HTR-8/SVneo (cell line): ENCODE measurements at regions not wholly inside any gene's neighbourhood (a gene's known extent, or its start where the extent isn't known, plus 50 kb on each side); places are given as distances from the start of the nearest gene placed in this dataset.
"Not testable (repeated sequence)": the region's sequence is repeated elsewhere in the genome, so short reads cannot be mapped to it uniquely, and the experiment has no call there.

Source experiments
- DNase-seq: peaks from one replicate; pipeline ENCODE4 v3.0.0; 2011; ENCODE audit warnings: low spot score, mixed read lengths; ENCODE audit not compliant: insufficient read length
- FAIRE-seq: peaks from 2 replicates; lab custom pipeline; 2011; peaks lifted over from hg19 to GRCh38; lab: Jason Lieb, UNC

DNA sequence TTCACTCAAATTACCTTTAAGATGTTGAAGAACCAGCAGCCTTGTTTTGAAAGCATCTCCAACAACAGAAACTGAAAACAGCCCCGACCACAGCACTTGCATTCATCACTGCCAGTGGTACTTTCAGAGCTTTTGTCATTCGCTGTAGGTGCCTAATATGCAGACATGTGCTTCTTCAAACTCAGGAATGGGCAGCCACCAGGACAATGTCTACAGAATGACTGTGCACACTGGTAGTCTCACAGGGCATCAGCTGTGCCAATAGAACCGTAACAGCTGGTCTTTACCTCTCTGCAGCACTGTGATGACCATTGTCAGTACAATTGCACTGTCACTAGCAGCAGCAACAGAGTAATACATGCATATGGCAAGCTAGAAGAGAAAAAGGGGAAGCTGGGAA is 1149.7 kb downstream of the STPG2 start:
- no peak for DNase-seq
- FAIRE-seq: no peak

GRCh38 chr4:97003715-97004114 is 1139.6 kb downstream of the STPG2 start:
- FAIRE-seq (no peak), DNase-seq (no peak)

- FAIRE-seq: no peak
- no peak for DNase-seq
Measured at GRCh38 chr4:97013309-97013708, 1130.0 kb downstream of the STPG2 start.

- DNase-seq: no peak
Measured at GRCh38 chr4:97013711-97014110, 1129.6 kb downstream of the STPG2 start.

DNA sequence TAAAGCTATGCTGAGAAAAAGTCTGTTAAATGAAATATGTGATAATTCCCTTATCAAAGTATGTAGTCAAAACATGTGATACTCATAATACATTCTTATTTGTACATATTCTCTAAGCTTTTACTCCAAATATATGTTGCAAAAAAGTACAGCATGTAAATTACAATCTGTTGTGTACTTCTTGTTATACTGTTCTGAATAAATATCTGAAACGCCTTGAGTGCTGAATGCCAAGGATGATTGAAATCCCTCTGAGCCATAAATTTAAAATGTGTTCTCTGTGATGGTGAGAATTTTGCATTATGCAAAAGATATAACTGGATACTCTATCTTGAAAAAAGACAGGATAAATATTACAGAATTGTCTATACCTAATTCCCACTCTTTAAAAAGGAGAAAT is 1128.0 kb downstream of the STPG2 start:
- FAIRE-seq: no peak
- DNase-seq: no peak

More at GRCh38 chr4:97013711-97014110, 1129.6 kb downstream of the STPG2 start:
- no peak for FAIRE-seq

GRCh38 chr4:97016186-97016907 is 1126.9 kb downstream of the STPG2 start:
- FAIRE-seq (no peak), DNase-seq (no peak)

GRCh38 chr4:97027728-97028410 is 1115.4 kb downstream of the STPG2 start:
- FAIRE-seq (no peak), DNase-seq (no peak)

- FAIRE-seq: no peak
- DNase-seq: no peak
Measured at GRCh38 chr4:97028785-97029184, 1114.5 kb downstream of the STPG2 start.

DNA sequence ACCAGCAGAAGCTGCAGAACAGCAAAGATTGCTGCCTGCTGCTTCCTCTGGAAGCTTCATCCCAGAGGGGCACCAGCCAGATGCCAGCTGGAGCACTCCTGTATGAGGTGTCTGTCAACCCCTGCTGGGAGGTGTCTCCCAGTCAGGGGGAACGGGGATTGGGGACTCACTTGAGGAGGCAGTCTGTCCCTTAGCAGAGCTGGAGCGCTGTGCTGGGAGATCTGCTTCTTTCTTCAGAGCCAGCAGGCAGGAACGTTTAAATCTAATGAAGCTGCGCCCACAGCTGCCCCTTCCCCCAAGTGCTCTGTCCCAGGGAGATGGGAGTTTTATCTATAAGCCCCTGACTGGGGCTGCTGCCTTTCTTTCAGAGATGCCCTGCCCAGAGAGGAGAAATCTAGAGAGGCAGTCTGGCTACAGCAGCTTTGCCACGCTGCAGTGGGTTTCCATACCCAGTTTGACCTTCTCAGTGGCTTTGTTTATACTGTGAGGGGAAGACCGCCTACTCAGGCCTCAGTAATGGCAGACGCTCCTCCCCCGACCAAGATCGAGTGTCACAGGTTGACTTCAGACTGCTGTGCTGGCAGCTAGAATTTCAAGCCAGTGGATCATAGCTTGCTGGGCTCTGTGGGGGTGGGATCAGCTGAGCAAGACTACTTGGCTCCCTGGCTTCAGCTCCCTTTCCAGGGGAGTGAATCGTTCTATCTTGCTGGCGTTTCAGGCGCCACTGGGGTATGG is 1105.7 kb downstream of the STPG2 start:
- FAIRE-seq: not testable (repeated sequence)

DNA sequence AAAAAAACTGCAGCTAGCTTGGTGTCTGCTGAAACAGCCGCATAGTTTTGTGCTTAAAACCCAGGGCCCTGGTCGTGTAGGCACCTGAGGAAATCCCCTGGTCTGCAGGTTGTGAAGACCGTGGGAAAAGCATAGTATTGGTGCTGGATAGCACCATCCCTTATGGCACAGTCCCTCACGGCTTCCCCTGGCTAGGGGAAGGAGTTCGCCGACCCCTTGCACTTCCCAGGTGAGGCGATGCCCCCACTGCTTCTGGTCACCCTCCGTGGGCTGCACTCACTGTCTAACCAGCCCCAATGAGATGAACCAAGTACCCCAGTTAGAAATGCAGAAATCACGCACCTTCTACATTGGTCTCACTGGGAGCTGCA is 1105.1 kb downstream of the STPG2 start:
- no peak for DNase-seq
- no peak for FAIRE-seq

More for the DNA sequence above, 1105.7 kb downstream of the STPG2 start:
- not testable (repeated sequence) for DNase-seq

DNA sequence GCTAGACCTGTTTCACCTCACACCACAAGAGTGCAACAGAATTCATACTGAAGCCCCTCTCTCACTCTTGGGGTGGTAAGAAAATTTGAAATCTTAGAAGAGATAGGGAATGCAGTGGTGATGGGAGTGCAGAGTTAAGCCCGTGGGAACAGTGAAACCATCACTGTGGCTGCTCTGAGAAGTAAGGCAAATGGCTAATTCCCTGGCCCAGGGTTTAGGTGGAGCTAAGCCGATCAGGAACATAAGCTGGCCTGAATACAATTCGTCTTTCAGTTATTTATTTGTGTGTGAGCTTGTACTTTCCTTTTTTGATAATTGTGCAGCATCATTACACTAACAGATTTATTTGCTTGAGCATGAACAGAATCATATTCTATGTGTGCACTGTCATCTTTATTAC is 1070.6 kb downstream of the STPG2 start:
- DNase-seq (no peak), FAIRE-seq (no peak)

GRCh38 chr4:97073194-97073593 is 1070.1 kb downstream of the STPG2 start:
- no peak for DNase-seq
- FAIRE-seq: no peak

DNA sequence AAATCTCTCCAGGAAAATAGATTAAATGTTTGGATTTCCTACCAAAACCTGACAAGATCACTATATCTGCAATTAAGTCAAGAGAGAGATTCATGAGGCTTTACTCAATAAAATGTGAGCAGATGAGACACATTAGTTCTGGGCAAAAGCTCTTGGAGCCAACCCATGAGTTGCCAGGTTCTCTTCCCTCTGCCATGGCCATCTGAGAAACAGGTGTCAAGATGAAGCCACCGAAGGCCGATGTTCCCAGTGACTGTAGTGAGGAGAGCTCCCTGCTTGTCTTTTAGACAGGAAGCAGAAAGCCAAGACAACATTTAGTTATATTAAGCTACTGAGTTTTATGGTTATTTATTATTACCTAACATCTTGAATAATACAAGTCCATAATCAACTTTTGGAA is 1068.7 kb downstream of the STPG2 start:
- FAIRE-seq (no peak), DNase-seq (no peak)

- FAIRE-seq (no peak), DNase-seq (no peak)
Measured at GRCh38 chr4:97081951-97082350, 1061.3 kb downstream of the STPG2 start.

- DNase-seq, FAIRE-seq: not testable (repeated sequence)
Measured at GRCh38 chr4:97097036-97097435, 1046.2 kb downstream of the STPG2 start.

GRCh38 chr4:97101171-97101570 is 1042.1 kb downstream of the STPG2 start:
- FAIRE-seq, DNase-seq: not testable (repeated sequence)

GRCh38 chr4:97103252-97103651 is 1040.0 kb downstream of the STPG2 start:
- FAIRE-seq (no peak), DNase-seq (no peak)

GRCh38 chr4:97104006-97104405 is 1039.3 kb downstream of the STPG2 start:
- FAIRE-seq (no peak), DNase-seq (no peak)

GRCh38 chr4:97104666-97105065 is 1038.6 kb downstream of the STPG2 start:
- DNase-seq (no peak), FAIRE-seq (no peak)

DNA sequence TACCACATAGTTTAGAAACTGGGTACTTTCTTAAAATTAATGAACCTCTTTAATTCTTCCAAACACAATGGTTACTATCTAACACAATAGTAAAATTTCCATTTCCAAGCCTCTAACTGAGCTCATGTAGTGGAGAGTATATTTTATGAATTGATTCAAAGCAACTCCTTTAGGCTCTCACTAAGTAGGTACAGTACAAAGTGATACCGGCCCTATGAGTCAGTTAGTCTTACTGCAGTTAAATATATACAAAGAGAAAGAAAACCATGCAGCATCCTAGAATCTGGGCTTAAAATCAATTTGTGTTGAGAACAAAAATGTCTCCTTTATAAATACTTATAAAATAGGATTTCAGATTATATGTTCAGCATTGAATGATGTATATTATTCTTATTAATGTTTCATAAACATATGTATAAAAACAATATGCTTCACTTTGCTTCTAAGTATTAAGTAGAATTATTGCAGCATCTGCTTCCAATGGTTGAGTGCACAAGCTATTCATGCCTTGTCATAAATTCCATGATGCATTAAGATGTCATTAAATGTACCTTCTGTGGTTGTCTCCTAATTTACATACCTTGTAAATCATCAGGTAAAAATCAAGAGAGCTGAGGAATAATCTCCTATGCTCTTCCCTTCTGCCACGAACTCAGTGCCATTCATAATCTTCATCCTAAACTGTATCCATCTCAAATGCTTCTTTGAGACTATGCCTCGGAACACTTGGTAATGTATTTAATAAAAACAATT is 1037.8 kb downstream of the STPG2 start:
- no peak for DNase-seq
- no peak for FAIRE-seq
